Mucosa of rectum (tissue), 2 donors: ENCODE measurements at regions not wholly inside any gene's neighbourhood (a gene's known extent, or its start where the extent isn't known, plus 50 kb on each side); places are given as distances from the start of the nearest gene placed in this dataset.

ENCODE experiments used
- H3K27ac ChIP-seq, 2 donors: one replicate each; pipeline ENCODE4 v1.7.0; 2013; ENCODE audit warnings: inconsistent platforms in 2 of 2, low read depth in 2 of 2, low read length in 2 of 2
- H3K27me3 ChIP-seq, 2 donors: one replicate each; pipeline ENCODE4 v1.7.0; 2013; ENCODE audit warnings: low read length in 2 of 2; ENCODE audit not compliant: control insufficient read depth in 2 of 2, insufficient read depth in 2 of 2
- H3K36me3 ChIP-seq, 2 donors: one replicate each; pipeline ENCODE4 v1.7.0; 2013; ENCODE audit warnings: low read length in 2 of 2; ENCODE audit not compliant: control insufficient read depth in 2 of 2, insufficient read depth in 2 of 2
- H3K4me1 ChIP-seq, 2 donors: one replicate each; pipeline ENCODE4 v1.7.0; 2013; ENCODE audit warnings: low read length in 2 of 2, mild to moderate bottlenecking in 1 of 2; ENCODE audit not compliant: control insufficient read depth in 2 of 2, insufficient read depth in 2 of 2
- H3K4me3 ChIP-seq, 2 donors: one replicate each; pipeline ENCODE4 v1.7.0; 2013; ENCODE audit warnings: low read length in 2 of 2
- H3K9ac ChIP-seq, 2 donors: one replicate each; pipeline ENCODE4 v1.7.0; 2013; ENCODE audit warnings: low read length in 2 of 2, low read depth in 1 of 2, mild to moderate bottlenecking in 1 of 2
- H3K9me3 ChIP-seq, 2 donors: one replicate each; pipeline ENCODE4 v1.7.0; 2013; ENCODE audit warnings: low read length in 2 of 2; ENCODE audit not compliant: control insufficient read depth in 2 of 2
- donor health status: healthy.
- donor health status: Normal muscosa, but diverticular disease.

DNA sequence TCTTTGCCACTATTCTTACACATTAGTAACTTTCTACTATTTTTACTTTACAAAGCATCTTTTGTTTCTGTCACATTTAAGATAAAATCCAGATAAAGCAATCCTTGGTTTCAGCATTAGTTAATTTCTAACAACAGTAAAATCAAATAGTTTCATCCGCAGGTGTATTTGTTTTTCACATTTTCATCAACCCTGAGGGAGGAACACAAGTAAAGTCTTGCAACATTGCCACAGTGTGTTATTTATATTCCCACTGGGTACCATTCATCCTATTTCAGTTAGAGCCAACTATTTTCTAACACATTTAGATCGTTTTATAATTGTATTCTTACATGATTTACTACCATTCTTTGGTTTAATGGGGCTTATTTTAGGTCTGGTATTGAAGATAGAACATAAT lies 908.7 kb upstream of the CITED2 start:
- Histone ChIP-seq H3K9ac (no peak overlapping the region), H3K4me1 (peaks cover 0 to 3% of the 10 kb centered on the region in 2 donors), H3K27ac (no peak overlapping the region), H3K4me3 (no peak overlapping the region), H3K9me3 (no peaks in the 10 kb centered on the region), H3K36me3 (no peaks in the 10 kb centered on the region), H3K27me3 (no peaks in the 10 kb centered on the region)

DNA sequence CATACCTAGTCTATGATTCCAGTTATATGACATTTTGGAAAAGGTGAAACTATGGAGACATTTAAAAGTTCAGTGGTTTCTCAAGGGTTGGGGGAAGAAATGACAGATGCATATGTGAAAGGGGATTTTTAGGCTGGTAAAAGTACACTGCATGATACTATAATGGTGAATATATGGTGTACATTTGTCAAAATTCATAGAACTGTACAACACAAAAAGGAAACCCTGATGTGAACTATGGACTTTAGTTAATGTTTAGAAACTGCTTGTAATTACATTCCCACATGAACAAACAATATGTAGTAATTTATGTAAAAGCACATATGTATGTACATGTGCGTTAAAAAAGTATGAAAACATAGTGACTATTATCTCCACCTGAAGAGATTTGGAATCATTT lies 907.3 kb upstream of the CITED2 start:
- Histone ChIP-seq H3K4me1 (peaks cover 0 to 3% of the 10 kb centered on the region in 2 donors), H3K36me3 (no peaks in the 10 kb centered on the region), H3K9ac (no peak overlapping the region), H3K27me3 (no peaks in the 10 kb centered on the region), H3K9me3 (no peaks in the 10 kb centered on the region), H3K27ac (no peak overlapping the region), H3K4me3 (peak overlapping the region in 1 of 2 donors; percentile 4)

DNA sequence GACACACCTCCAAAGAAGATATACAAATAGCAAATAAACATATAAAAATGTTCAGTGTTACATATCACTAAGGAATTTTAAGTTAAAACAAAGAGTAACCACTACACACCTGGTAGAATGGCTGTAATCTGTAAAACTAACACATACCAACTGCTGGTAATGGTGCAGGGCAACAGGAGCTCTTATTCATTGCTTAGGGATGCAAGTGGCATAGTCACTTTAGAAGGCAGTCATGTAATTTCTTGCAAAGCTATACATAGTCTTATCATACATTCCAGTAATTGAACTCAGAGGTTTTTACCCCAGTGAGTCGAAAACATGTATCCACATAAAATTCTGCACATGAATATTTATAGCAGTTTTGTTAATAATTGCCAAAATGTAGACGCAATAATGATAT lies 906.8 kb upstream of the CITED2 start:
- Histone ChIP-seq H3K27me3 (no peaks in the 10 kb centered on the region), H3K4me3 (no peak overlapping the region), H3K9me3 (no peaks in the 10 kb centered on the region), H3K9ac (no peak overlapping the region), H3K36me3 (no peaks in the 10 kb centered on the region), H3K4me1 (peaks cover 0 to 3% of the 10 kb centered on the region in 2 donors), H3K27ac (no peak overlapping the region)

DNA sequence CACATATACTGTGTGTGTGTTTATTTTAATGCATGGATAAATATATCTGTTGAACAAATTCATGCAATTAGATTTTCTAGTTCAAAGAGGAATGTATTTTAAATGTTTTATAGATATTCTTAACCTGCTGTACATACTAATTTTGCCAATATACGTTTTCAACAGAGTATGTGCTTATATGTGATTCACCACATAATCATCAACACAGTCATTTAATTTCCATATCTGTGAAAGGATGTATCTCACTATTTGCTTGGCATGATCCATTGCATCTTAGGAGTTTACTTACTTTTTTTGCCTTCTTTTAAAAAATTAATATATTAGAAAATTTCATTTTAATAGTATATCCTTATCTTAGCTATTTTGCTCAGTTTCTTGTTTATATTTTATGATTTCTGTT lies 902.3 kb upstream of the CITED2 start:
- Histone ChIP-seq H3K4me1 (peaks cover 0 to 3% of the 10 kb centered on the region in 2 donors), H3K27me3 (no peaks in the 10 kb centered on the region), H3K36me3 (no peaks in the 10 kb centered on the region), H3K9me3 (no peaks in the 10 kb centered on the region), H3K27ac (no peak overlapping the region), H3K9ac (no peak overlapping the region), H3K4me3 (no peak overlapping the region)

DNA sequence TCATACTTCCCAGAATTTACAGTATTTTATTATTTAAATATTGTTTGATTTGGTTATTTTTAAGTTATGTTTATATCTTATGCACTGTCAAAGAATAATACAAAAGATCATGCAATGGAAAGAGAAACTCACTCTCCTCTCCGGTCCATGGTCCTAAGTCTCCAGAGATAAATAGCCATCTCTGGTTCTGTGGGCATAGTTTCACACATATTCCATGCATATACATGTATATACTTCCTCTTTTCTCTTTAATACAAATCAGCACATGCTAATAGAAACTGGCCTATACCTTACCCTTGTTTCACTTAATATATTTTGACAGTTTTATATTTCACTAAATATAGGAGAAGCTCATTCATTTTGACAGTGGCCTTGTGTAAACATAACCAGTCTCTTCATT lies 901.7 kb upstream of the CITED2 start:
- H3K9ac ChIP-seq, result no peak overlapping the region
- no peak overlapping the region for H3K4me3 ChIP-seq
- no peak overlapping the region for H3K27ac ChIP-seq
- H3K36me3 ChIP-seq, result no peaks in the 10 kb centered on the region
- H3K27me3 ChIP-seq, result no peaks in the 10 kb centered on the region
- no peaks in the 10 kb centered on the region for H3K9me3 ChIP-seq
- H3K4me1 ChIP-seq, result no peaks in the 10 kb centered on the region

DNA sequence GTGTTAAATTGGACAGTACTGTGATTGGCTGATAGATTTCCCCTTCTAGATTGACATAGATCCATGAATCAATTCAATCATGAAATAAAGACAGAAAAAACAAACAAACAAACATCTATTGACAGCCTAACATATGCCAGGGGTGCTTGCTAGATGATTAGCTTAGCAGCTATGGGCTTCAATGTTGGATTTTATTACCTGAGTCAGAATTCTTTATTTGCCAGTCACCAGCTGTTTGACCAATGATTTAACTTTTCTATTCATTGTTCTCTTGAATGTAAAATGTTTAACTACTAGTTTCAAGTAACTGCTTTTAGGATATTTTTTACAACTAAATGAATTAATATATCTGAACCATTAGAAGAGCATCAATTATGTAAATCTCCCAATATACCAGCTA lies 901.3 kb upstream of the CITED2 start:
- H3K4me1 ChIP-seq, result no peaks in the 10 kb centered on the region
- H3K9ac ChIP-seq, result no peak overlapping the region
- no peak overlapping the region for H3K27ac ChIP-seq
- no peaks in the 10 kb centered on the region for H3K36me3 ChIP-seq
- no peaks in the 10 kb centered on the region for H3K9me3 ChIP-seq
- H3K4me3 ChIP-seq, result no peak overlapping the region
- H3K27me3 ChIP-seq, result no peaks in the 10 kb centered on the region

DNA sequence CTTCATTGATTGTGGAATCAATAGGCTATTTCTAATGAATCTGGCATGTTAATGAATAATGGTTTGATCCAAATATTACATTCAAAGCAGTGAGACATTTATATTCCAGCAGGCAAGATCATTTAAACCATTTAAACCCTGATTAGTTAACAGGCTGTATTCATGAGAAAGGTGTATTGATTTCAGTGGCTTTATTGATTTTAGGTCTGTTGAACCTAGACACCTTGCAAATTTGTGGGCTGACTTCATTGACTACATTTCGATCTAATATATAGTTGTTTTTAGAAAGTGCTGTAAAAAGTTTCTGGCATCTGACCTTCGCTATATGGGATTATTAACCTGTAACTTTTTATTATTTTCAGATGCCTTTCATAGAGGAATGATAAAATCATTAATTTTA lies 900.1 kb upstream of the CITED2 start:
- H3K4me3 ChIP-seq, result no peak overlapping the region
- H3K27me3 ChIP-seq, result no peaks in the 10 kb centered on the region
- no peak overlapping the region for H3K9ac ChIP-seq
- no peak overlapping the region for H3K27ac ChIP-seq
- H3K9me3 ChIP-seq, result no peaks in the 10 kb centered on the region
- H3K36me3 ChIP-seq, result no peaks in the 10 kb centered on the region
- H3K4me1 ChIP-seq, result no peaks in the 10 kb centered on the region

DNA sequence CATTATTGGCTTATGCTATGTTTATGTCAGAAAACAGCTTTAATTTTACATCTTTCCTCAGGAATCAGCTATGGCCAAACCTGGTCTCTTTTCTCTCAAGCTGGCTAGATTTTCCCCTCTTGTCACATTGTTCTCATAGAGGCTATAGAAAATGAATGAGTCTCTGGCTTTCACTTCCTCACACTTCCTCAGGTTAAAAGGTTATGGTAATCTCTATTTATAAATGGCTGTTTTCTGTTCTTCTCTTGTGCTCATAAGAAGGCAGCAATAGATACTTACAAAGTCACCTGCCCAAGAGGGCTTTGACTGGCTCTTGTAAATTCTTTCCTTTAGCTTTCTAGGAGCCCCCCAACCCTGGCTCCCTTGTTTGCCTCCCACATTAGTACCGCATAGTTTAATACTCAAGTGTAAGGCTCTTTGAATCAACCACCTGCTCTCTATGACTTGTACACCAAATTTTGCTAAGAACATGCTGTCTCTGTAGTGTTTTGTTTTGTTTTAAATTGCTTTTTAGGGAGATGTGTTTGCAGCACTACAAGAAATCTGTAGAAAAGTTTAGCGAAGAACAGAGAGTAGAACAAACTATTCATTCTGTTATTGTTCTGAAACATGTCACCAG lies 897.4 kb upstream of the CITED2 start:
- H3K9ac ChIP-seq, result no peak overlapping the region
- H3K36me3 ChIP-seq, result no peaks in the 10 kb centered on the region
- H3K27ac ChIP-seq, result no peak overlapping the region
- no peaks in the 10 kb centered on the region for H3K4me1 ChIP-seq
- no peaks in the 10 kb centered on the region for H3K9me3 ChIP-seq
- H3K4me3 ChIP-seq, result no peak overlapping the region
- H3K27me3 ChIP-seq, result no peaks in the 10 kb centered on the region

DNA sequence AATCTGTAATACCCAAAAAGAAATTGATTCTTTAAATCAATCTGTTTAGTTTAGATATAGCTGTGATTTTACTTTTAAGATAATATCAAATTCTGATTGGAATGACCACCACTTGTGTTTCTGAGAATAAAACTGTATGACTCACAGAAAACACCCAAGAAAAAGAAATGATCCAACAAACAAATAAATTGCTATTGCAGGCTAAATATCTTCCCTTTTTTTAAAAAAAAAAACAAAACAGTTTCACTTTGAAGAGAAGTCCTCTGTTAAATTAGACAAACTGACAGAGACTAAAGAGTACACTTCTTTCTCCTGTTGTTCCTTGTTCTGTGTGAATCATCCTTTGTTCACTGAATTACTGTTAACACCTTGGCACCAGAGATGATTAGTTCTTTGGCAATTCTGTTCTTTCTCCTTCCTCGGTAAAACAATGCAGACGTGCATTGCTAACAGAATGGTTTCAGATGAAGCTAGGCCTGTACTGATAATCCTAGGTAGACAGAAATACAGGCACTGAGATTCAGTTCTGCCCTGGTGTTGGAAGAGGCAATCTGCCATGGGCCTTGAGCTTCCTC lies 895.2 kb upstream of the CITED2 start:
- Histone ChIP-seq H3K4me1 (no peaks in the 10 kb centered on the region), H3K9me3 (no peaks in the 10 kb centered on the region), H3K27ac (no peak overlapping the region), H3K4me3 (no peak overlapping the region), H3K36me3 (no peaks in the 10 kb centered on the region), H3K27me3 (no peaks in the 10 kb centered on the region), H3K9ac (no peak overlapping the region)

DNA sequence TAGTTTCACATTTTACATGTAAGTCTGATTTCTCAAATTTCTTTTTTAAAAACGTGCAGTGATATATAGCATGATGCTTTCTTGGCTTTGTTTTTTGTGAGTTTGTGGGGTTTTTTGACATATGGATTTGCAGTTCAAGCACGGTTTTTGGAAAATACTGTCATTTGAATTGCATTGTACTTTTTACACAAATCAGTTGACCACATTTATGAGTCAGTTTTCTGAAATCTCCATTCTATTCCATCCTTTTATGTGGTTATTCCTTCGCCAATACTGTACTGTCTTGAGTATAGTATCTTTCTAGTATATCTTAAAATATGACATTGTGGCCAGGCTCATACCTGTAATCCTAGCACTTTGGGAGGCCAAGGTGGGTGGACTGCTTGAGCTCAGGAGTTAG lies 890.0 kb upstream of the CITED2 start:
- H3K4me1 ChIP-seq, result no peaks in the 10 kb centered on the region
- H3K9ac ChIP-seq, result no peak overlapping the region
- H3K27me3 ChIP-seq, result no peaks in the 10 kb centered on the region
- no peak overlapping the region for H3K27ac ChIP-seq
- H3K9me3 ChIP-seq, result no peaks in the 10 kb centered on the region
- no peak overlapping the region for H3K4me3 ChIP-seq
- no peaks in the 10 kb centered on the region for H3K36me3 ChIP-seq
